GM18508 (cell line): ENCODE measurements at regions not wholly inside any gene's neighbourhood (a gene's known extent, or its start where the extent isn't known, plus 50 kb on each side); places are given as distances from the start of the nearest gene placed in this dataset.
"Not testable (repeated sequence)": the region's sequence is repeated elsewhere in the genome, so short reads cannot be mapped to it uniquely, and the experiment has no call there.

Experiments
- ATAC-seq: cut with Tn5 transposase; IDR thresholded peaks from one replicate; pipeline ENCODE4 v1.9.1; 2021; ENCODE audit warnings: moderate number of reproducible peaks; ENCODE audit not compliant: insufficient read depth, unreplicated experiment

- no peak for ATAC-seq
Measured at GRCh38 chr3:154919226-154919625, 160.9 kb upstream of the MME start.

GRCh38 chr3:154904328-154904727, 175.8 kb upstream of the MME start:
- no peak for ATAC-seq

GRCh38 chr3:154902495-154902894, 177.6 kb upstream of the MME start:
- ATAC-seq, result not testable (repeated sequence)

- ATAC-seq, result no peak
Measured at GRCh38 chr3:154901278-154901677, 178.8 kb upstream of the MME start.

GRCh38 chr3:154900816-154901215, 179.3 kb upstream of the MME start:
- no peak for ATAC-seq

GRCh38 chr3:154898916-154899315, 181.2 kb upstream of the MME start:
- no peak for ATAC-seq

- no peak for ATAC-seq
Measured at GRCh38 chr3:154898443-154898842, 181.7 kb upstream of the MME start.

GRCh38 chr3:154893813-154894212, 186.3 kb upstream of the MME start:
- ATAC-seq, result no peak

- no peak for ATAC-seq
Measured at GRCh38 chr3:154889227-154889634, 190.9 kb upstream of the MME start.

GRCh38 chr3:154887869-154888268, 192.2 kb upstream of the MME start:
- ATAC-seq, result no peak

GRCh38 chr3:154886437-154886836, 193.7 kb upstream of the MME start:
- no peak for ATAC-seq

- ATAC-seq, result no peak
Measured at GRCh38 chr3:154885418-154885817, 194.7 kb upstream of the MME start.

- no peak for ATAC-seq
Measured at GRCh38 chr3:154884952-154885351, 195.2 kb upstream of the MME start.

- ATAC-seq, result no peak
Measured at GRCh38 chr3:154875142-154875541, 205.0 kb upstream of the MME start.

- ATAC-seq, result no peak
Measured at GRCh38 chr3:154872696-154873095, 207.4 kb upstream of the MME start.

- ATAC-seq, result no peak
Measured at GRCh38 chr3:154872074-154872473, 208.0 kb upstream of the MME start.

GRCh38 chr3:154864947-154865346, 215.2 kb upstream of the MME start:
- no peak for ATAC-seq

GRCh38 chr3:154862265-154862664, 217.9 kb upstream of the MME start:
- no peak for ATAC-seq

GRCh38 chr3:154852998-154853397, 227.1 kb upstream of the MME start:
- ATAC-seq, result not testable (repeated sequence)

- no peak for ATAC-seq
Measured at GRCh38 chr3:154852515-154852914, 227.6 kb upstream of the MME start.

- ATAC-seq, result no peak
Measured at GRCh38 chr3:154851644-154852043, 228.5 kb upstream of the MME start.

GRCh38 chr3:154850921-154851320, 229.2 kb upstream of the MME start:
- ATAC-seq, result no peak

- ATAC-seq, result no peak
Measured at GRCh38 chr3:154849408-154849807, 230.7 kb upstream of the MME start.
